A549 (cell line): ENCODE measurements at regions not wholly inside any gene's neighbourhood (a gene's known extent, or its start where the extent isn't known, plus 50 kb on each side); places are given as distances from the start of the nearest gene placed in this dataset.
"Not testable (repeated sequence)": the region's sequence is repeated elsewhere in the genome, so short reads cannot be mapped to it uniquely, and the experiment has no call there.

Experiments
- BHLHE40 ChIP-seq: IDR thresholded peaks from 2 replicates; pipeline ENCODE4 v1.6.1; 2012; ENCODE audit warnings: low read depth, low read length, inconsistent platforms
- CTCF ChIP-seq: fragments of >200 bp; sonication (Bioruptor Twin); formaldehyde crosslinking; IDR thresholded peaks from 3 replicates; pipeline ENCODE4 v1.5.1; 2016
- HOXB13 ChIP-seq: fragments of 250-450 bp; sonication (Bioruptor Pico); IDR thresholded peaks from 2 replicates; pipeline ENCODE4 v1.5.0; 2020; ENCODE audit warnings: low read depth, mild to moderate bottlenecking, moderate library complexity
- REST ChIP-seq: fragments of 200-600 bp; sonication (generic); IDR thresholded peaks from 2 replicates; pipeline ENCODE4 v1.6.1; 2016; ENCODE audit warnings: antibody characterized with exemption, mild to moderate bottlenecking, moderate library complexity
- USF2 ChIP-seq: fragments of 450-650 bp; IDR thresholded peaks from 2 replicates; pipeline ENCODE4 v1.6.1; 2014; ENCODE audit warnings: antibody characterized with exemption
- ZC3H11A ChIP-seq: fragments of 450-650 bp; IDR thresholded peaks from 2 replicates; pipeline ENCODE4 v1.6.1; 2014; ENCODE audit warnings: antibody characterized with exemption, mild to moderate bottlenecking

- TF ChIP-seq CTCF; REST; HOXB13 (CRISPR knock-in tag); BHLHE40; ZC3H11A; USF2: not testable (repeated sequence)
Measured at GRCh38 chr22:10601071-10601470, 4926.9 kb upstream of the OR11H1 start.
